ENCODE measurements at regions not wholly inside any gene's neighbourhood (a gene's known extent, or its start where the extent isn't known, plus 50 kb on each side); places are given as distances from the start of the nearest gene placed in this dataset.

GRCh38 chr20:60466687-60467022 is 508.4 kb downstream of the CDH26 start:
- peaks cover 0 to 12% (median 0%) of the 10 kb centered on the region in 3 donors for H3K9me3 Mint-ChIP-seq
- POLR2A ChIA-PET: no interaction called here

DNA sequence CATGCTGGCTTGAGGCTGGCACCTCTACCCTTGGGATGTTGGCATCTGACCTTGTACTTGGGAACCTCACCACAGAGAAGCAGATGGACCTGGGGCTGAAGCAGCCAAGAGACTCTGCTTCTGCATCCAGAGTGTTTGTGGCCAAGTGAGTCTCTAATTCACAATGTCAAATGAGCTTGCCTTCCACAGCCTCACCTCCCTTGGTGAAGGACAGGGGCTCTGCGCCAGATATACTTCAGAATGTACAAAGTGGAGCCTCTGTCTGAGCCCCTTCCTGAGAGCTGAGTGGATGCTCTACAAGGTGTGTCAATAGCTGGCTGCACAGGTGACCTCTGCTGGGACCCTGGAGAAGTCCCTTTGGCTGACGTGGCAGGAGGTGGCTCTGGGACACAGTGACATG is 508.9 kb downstream of the CDH26 start:
- Mint-ChIP-seq H3K36me3 (no peaks in the 10 kb centered on the region), H3K27ac (no peak overlapping the region), H3K27me3 (peaks cover 3 to 8% of the 10 kb centered on the region in 2 donors), H3K4me3 (no peak overlapping the region), H3K9me3 (peaks cover 0 to 10% (median 0%) of the 10 kb centered on the region in 3 donors), H3K4me1 (no peaks in the 10 kb centered on the region)
- no peaks in the 10 kb centered on the region for H3K9me3 ChIP-seq
- WGBS (ENCODE audit: insufficient coverage): 68% methylated on average over 2 of the region's 2 CpGs
- no peaks in the 10 kb centered on the region for H3K27me3 ChIP-seq (replicated peaks in 1 of 2; ENCODE audit: control insufficient read depth in 2 of 2, extremely low read depth in 1 of 2, insufficient read depth in 2 of 2, low read length in 1 of 2)
- H3K36me3 ChIP-seq (ENCODE audit: control insufficient read depth in 2 of 2, extremely low read depth in 1 of 2, insufficient read depth in 1 of 2, low read length in 1 of 2): no peaks in the 10 kb centered on the region
- POLR2A ChIA-PET: no interaction called here
- no peaks in the 10 kb centered on the region for H3K4me1 ChIP-seq (ENCODE audit: control insufficient read depth in 1 of 2, extremely low read depth in 1 of 2, insufficient read depth in 2 of 2, low read length in 2 of 2)
- H3K27ac ChIP-seq (ENCODE audit: low read length): no peak overlapping the region
- ATAC-seq (replicated peaks in 1 of 4) (no peak), DNase-seq (no peak)
- CTCF ChIA-PET: no interaction called here
- H3K4me3 ChIP-seq (ENCODE audit: control insufficient read depth in 1 of 2, extremely low read depth in 1 of 2, low read length in 1 of 2): no peak overlapping the region

More at GRCh38 chr20:60466687-60467022, 508.4 kb downstream of the CDH26 start:
- ATAC-seq (replicated peaks in 1 of 4) (no peak), DNase-seq (no peak)
- no peaks in the 10 kb centered on the region for H3K36me3 ChIP-seq (ENCODE audit: control insufficient read depth in 2 of 2, extremely low read depth in 1 of 2, insufficient read depth in 1 of 2, low read length in 1 of 2)
- no peaks in the 10 kb centered on the region for H3K9me3 ChIP-seq
- H3K27ac ChIP-seq (ENCODE audit: low read length): no peak overlapping the region
- Mint-ChIP-seq H3K27ac (no peak overlapping the region), H3K4me1 (no peaks in the 10 kb centered on the region), H3K4me3 (no peak overlapping the region), H3K27me3 (peaks cover 3 to 8% of the 10 kb centered on the region in 2 donors), H3K36me3 (no peaks in the 10 kb centered on the region)
- CTCF ChIA-PET: no interaction called here
- no peaks in the 10 kb centered on the region for H3K4me1 ChIP-seq (ENCODE audit: control insufficient read depth in 1 of 2, extremely low read depth in 1 of 2, insufficient read depth in 2 of 2, low read length in 2 of 2)
- H3K4me3 ChIP-seq (ENCODE audit: control insufficient read depth in 1 of 2, extremely low read depth in 1 of 2, low read length in 1 of 2): no peak overlapping the region
- H3K27me3 ChIP-seq (replicated peaks in 1 of 2; ENCODE audit: control insufficient read depth in 2 of 2, extremely low read depth in 1 of 2, insufficient read depth in 2 of 2, low read length in 1 of 2): no peaks in the 10 kb centered on the region
- no CpG with 5 or more reads among the region's 1 CpG for WGBS (ENCODE audit: insufficient coverage)

- Histone ChIP-seq H3K9me3 (no peaks in the 10 kb centered on the region), H3K4me3 (ENCODE audit: control insufficient read depth in 1 of 2, extremely low read depth in 1 of 2, low read length in 1 of 2) (no peak overlapping the region), H3K27ac (ENCODE audit: low read length) (no peak overlapping the region), H3K4me1 (ENCODE audit: control insufficient read depth in 1 of 2, extremely low read depth in 1 of 2, insufficient read depth in 2 of 2, low read length in 2 of 2) (no peaks in the 10 kb centered on the region), H3K27me3 (replicated peaks in 1 of 2; ENCODE audit: control insufficient read depth in 2 of 2, extremely low read depth in 1 of 2, insufficient read depth in 2 of 2, low read length in 1 of 2) (no peaks in the 10 kb centered on the region), H3K36me3 (ENCODE audit: control insufficient read depth in 2 of 2, extremely low read depth in 1 of 2, insufficient read depth in 1 of 2, low read length in 1 of 2) (no peaks in the 10 kb centered on the region)
- ChIA-PET POLR2A (no interaction called here), CTCF (no interaction called here)
- ATAC-seq (replicated peaks in 1 of 4): no peak
- Mint-ChIP-seq H3K27ac (no peak overlapping the region), H3K4me1 (no peaks in the 10 kb centered on the region), H3K36me3 (no peaks in the 10 kb centered on the region), H3K27me3 (peaks cover 3 to 8% of the 10 kb centered on the region in 2 donors), H3K9me3 (peaks cover 0 to 5% (median 0%) of the 10 kb centered on the region in 3 donors), H3K4me3 (no peak overlapping the region)
- WGBS (ENCODE audit: insufficient coverage): no CpG with 5 or more reads among the region's 4 CpGs
- no peak for DNase-seq
Observed at GRCh38 chr20:60467771-60468170, 509.5 kb downstream of the CDH26 start.

DNA sequence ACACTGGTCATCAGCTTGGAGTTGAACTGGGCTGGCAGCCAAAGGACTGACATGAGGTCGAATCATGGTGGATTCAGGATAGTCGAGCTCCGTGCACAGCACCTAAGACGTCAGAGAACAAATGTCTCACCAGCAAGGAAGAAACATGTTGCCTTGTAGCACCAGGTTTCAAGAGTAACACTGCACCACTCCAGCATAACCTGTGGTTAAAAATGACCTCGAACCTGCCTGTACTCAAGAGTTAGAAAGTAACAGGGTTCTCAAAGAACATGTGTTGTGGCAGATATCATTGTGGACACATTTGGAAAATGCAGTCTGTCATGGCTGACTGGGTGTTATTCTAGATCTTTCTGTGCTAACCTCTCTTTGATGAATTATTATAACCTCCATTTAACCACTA is 511.6 kb downstream of the CDH26 start:
- no peak overlapping the region for H3K4me3 Mint-ChIP-seq

GRCh38 chr20:60470366-60470765 is 512.1 kb downstream of the CDH26 start:
- WGBS (ENCODE audit: insufficient coverage): 88% methylated on average over 1 of the region's 1 CpG
- H3K4me1 ChIP-seq (ENCODE audit: control insufficient read depth in 1 of 2, extremely low read depth in 1 of 2, insufficient read depth in 2 of 2, low read length in 2 of 2): no peaks in the 10 kb centered on the region

More for the DNA sequence above, 511.6 kb downstream of the CDH26 start:
- H3K27me3 ChIP-seq (replicated peaks in 1 of 2; ENCODE audit: control insufficient read depth in 2 of 2, extremely low read depth in 1 of 2, insufficient read depth in 2 of 2, low read length in 1 of 2): peaks cover 2 to 4% of the 10 kb centered on the region in 2 experiments
- H3K4me1 Mint-ChIP-seq: no peaks in the 10 kb centered on the region
- ChIA-PET CTCF (no interaction called here), POLR2A (no interaction called here)
- DNase-seq (no peak), ATAC-seq (replicated peaks in 1 of 4) (no peak)
- H3K9me3 Mint-ChIP-seq: no peaks in the 10 kb centered on the region
- H3K27me3 Mint-ChIP-seq: peaks cover 5 to 8% of the 10 kb centered on the region in 2 donors
- H3K4me3 ChIP-seq (ENCODE audit: control insufficient read depth in 1 of 2, extremely low read depth in 1 of 2, low read length in 1 of 2): no peak overlapping the region
- no peaks in the 10 kb centered on the region for H3K9me3 ChIP-seq
- no peaks in the 10 kb centered on the region for H3K36me3 ChIP-seq (ENCODE audit: control insufficient read depth in 2 of 2, extremely low read depth in 1 of 2, insufficient read depth in 1 of 2, low read length in 1 of 2)
- 80% methylated on average over 4 of the region's 5 CpGs for WGBS (ENCODE audit: insufficient coverage)
- no peak overlapping the region for H3K27ac Mint-ChIP-seq
- H3K36me3 Mint-ChIP-seq: no peaks in the 10 kb centered on the region
- H3K27ac ChIP-seq (ENCODE audit: low read length): no peak overlapping the region
- H3K4me1 ChIP-seq (ENCODE audit: control insufficient read depth in 1 of 2, extremely low read depth in 1 of 2, insufficient read depth in 2 of 2, low read length in 2 of 2): no peaks in the 10 kb centered on the region

GRCh38 chr20:60473211-60473610 is 515.0 kb downstream of the CDH26 start:
- DNase-seq (no peak), ATAC-seq (replicated peaks in 1 of 4) (no peak)
- H3K4me3 ChIP-seq (ENCODE audit: control insufficient read depth in 1 of 2, extremely low read depth in 1 of 2, low read length in 1 of 2): no peak overlapping the region
- CTCF ChIA-PET: no interaction called here
- H3K27me3 ChIP-seq (replicated peaks in 1 of 2; ENCODE audit: control insufficient read depth in 2 of 2, extremely low read depth in 1 of 2, insufficient read depth in 2 of 2, low read length in 1 of 2): peaks cover 2 to 4% of the 10 kb centered on the region in 2 experiments
- Mint-ChIP-seq H3K27me3 (peaks cover 5 to 7% of the 10 kb centered on the region in 2 donors), H3K36me3 (no peaks in the 10 kb centered on the region), H3K4me1 (no peaks in the 10 kb centered on the region), H3K27ac (no peak overlapping the region), H3K4me3 (no peak overlapping the region), H3K9me3 (no peaks in the 10 kb centered on the region)
- H3K4me1 ChIP-seq (ENCODE audit: control insufficient read depth in 1 of 2, extremely low read depth in 1 of 2, insufficient read depth in 2 of 2, low read length in 2 of 2): no peaks in the 10 kb centered on the region
- no CpG with 5 or more reads among the region's 2 CpGs for WGBS (ENCODE audit: insufficient coverage)
- no peaks in the 10 kb centered on the region for H3K9me3 ChIP-seq
- no peak overlapping the region for H3K27ac ChIP-seq (ENCODE audit: low read length)
- H3K36me3 ChIP-seq (ENCODE audit: control insufficient read depth in 2 of 2, extremely low read depth in 1 of 2, insufficient read depth in 1 of 2, low read length in 1 of 2): no peaks in the 10 kb centered on the region
- POLR2A ChIA-PET: no interaction called here

More at GRCh38 chr20:60470366-60470765, 512.1 kb downstream of the CDH26 start:
- Histone ChIP-seq H3K27me3 (replicated peaks in 1 of 2; ENCODE audit: control insufficient read depth in 2 of 2, extremely low read depth in 1 of 2, insufficient read depth in 2 of 2, low read length in 1 of 2) (peaks cover 2 to 4% of the 10 kb centered on the region in 2 experiments), H3K9me3 (no peaks in the 10 kb centered on the region), H3K36me3 (ENCODE audit: control insufficient read depth in 2 of 2, extremely low read depth in 1 of 2, insufficient read depth in 1 of 2, low read length in 1 of 2) (no peaks in the 10 kb centered on the region), H3K27ac (ENCODE audit: low read length) (no peak overlapping the region), H3K4me3 (ENCODE audit: control insufficient read depth in 1 of 2, extremely low read depth in 1 of 2, low read length in 1 of 2) (no peak overlapping the region)
- Mint-ChIP-seq H3K36me3 (no peaks in the 10 kb centered on the region), H3K27ac (no peak overlapping the region), H3K9me3 (no peaks in the 10 kb centered on the region), H3K4me3 (no peak overlapping the region), H3K4me1 (no peaks in the 10 kb centered on the region), H3K27me3 (peaks cover 4 to 8% of the 10 kb centered on the region in 2 donors)
- POLR2A ChIA-PET: no interaction called here
- DNase-seq (no peak), ATAC-seq (replicated peaks in 1 of 4) (no peak)
- CTCF ChIA-PET: no interaction called here

GRCh38 chr20:60474385-60474910 is 516.2 kb downstream of the CDH26 start:
- Mint-ChIP-seq H3K36me3 (no peaks in the 10 kb centered on the region), H3K4me1 (no peaks in the 10 kb centered on the region), H3K4me3 (no peak overlapping the region), H3K27ac (no peak overlapping the region), H3K27me3 (peaks cover 5 to 7% of the 10 kb centered on the region in 2 donors), H3K9me3 (no peaks in the 10 kb centered on the region)
- Histone ChIP-seq H3K27me3 (replicated peaks in 1 of 2; ENCODE audit: control insufficient read depth in 2 of 2, extremely low read depth in 1 of 2, insufficient read depth in 2 of 2, low read length in 1 of 2) (peaks cover 2 to 4% of the 10 kb centered on the region in 2 experiments), H3K4me3 (ENCODE audit: control insufficient read depth in 1 of 2, extremely low read depth in 1 of 2, low read length in 1 of 2) (no peak overlapping the region), H3K4me1 (ENCODE audit: control insufficient read depth in 1 of 2, extremely low read depth in 1 of 2, insufficient read depth in 2 of 2, low read length in 2 of 2) (no peaks in the 10 kb centered on the region), H3K36me3 (ENCODE audit: control insufficient read depth in 2 of 2, extremely low read depth in 1 of 2, insufficient read depth in 1 of 2, low read length in 1 of 2) (no peaks in the 10 kb centered on the region), H3K27ac (ENCODE audit: low read length) (no peak overlapping the region), H3K9me3 (no peaks in the 10 kb centered on the region)
- ChIA-PET CTCF (no interaction called here), POLR2A (no interaction called here)
- no peak for DNase-seq
- 80% methylated on average over 2 of the region's 8 CpGs for WGBS (ENCODE audit: insufficient coverage)
- ATAC-seq (replicated peaks in 1 of 4): no peak

Measured in T-cell (primary cell).